ENCODE measurements at regions not wholly inside any gene's neighbourhood (a gene's known extent, or its start where the extent isn't known, plus 50 kb on each side); places are given as distances from the start of the nearest gene placed in this dataset.

- TF ChIP-seq POLR2A (IDR thresholded peaks at IDR 0.05; ENCODE audit: low read depth, low read length), result no peak
- TF ChIP-seq POLR2AphosphoS5 (IDR thresholded peaks at IDR 0.05; ENCODE audit: low read depth, low read length), result no peak
These were observed 114.8 kb upstream of the RBFOX1 start for GRCh38 chr16:7217797-7218196.

Measured in GM12892 (cell line).